NB4 (cell line): ENCODE measurements at regions not wholly inside any gene's neighbourhood (a gene's known extent, or its start where the extent isn't known, plus 50 kb on each side); places are given as distances from the start of the nearest gene placed in this dataset.

Experiments
- DNase-seq: peaks from one replicate; pipeline ENCODE4 v3.0.0; 2010; ENCODE audit warnings: low read depth
- H3K4me3 ChIP-seq: one replicate; pipeline ENCODE4 v1.5.1; 2011; ENCODE audit warnings: mild to moderate bottlenecking, low read depth, low read length, moderate library complexity
- MAX ChIP-seq: IDR thresholded peaks from 2 replicates; pipeline ENCODE4 v1.6.1; 2011; ENCODE audit warnings: low read depth, low read length
- MYC ChIP-seq: IDR thresholded peaks from 2 replicates; pipeline ENCODE4 v1.6.1; 2011; ENCODE audit warnings: low read depth, low read length
- POLR2A ChIP-seq: IDR thresholded peaks from 2 replicates; pipeline ENCODE4 v1.6.1; 2011; ENCODE audit warnings: mild to moderate bottlenecking; ENCODE audit not compliant: insufficient read length; ENCODE audit errors: extremely low read depth
- TF ChIP-seq, protein P1 (sequence below): IDR thresholded peaks from one replicate; pipeline ENCODE4 v1.5.1; 2012; ENCODE audit warnings: low read depth, low read length

DNA sequence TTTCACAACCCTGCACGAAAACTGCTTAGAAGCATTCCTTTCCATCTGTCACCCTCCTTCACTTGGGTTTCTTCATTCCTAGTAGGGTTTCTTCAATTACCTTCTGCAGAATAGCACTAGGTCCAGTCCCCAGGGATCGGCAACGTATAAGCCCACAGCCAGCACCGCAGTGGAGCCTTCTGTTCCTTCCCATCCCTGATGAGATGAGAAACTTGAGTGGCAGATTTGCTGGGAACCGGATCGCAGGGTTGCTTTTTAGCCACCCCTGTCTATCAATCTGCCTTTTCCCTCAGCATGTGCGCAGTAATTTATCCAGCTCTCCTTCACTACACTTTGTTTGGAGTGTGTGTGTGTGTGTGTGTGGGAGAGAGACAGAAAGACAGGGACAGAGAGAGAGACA lies 94.2 kb downstream of the CD8B2 start:
- TF ChIP-seq MAX: no peak
- TF ChIP-seq, protein P1, sequence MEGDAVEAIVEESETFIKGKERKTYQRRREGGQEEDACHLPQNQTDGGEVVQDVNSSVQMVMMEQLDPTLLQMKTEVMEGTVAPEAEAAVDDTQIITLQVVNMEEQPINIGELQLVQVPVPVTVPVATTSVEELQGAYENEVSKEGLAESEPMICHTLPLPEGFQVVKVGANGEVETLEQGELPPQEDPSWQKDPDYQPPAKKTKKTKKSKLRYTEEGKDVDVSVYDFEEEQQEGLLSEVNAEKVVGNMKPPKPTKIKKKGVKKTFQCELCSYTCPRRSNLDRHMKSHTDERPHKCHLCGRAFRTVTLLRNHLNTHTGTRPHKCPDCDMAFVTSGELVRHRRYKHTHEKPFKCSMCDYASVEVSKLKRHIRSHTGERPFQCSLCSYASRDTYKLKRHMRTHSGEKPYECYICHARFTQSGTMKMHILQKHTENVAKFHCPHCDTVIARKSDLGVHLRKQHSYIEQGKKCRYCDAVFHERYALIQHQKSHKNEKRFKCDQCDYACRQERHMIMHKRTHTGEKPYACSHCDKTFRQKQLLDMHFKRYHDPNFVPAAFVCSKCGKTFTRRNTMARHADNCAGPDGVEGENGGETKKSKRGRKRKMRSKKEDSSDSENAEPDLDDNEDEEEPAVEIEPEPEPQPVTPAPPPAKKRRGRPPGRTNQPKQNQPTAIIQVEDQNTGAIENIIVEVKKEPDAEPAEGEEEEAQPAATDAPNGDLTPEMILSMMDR: no peak
- no peak for TF ChIP-seq MYC
- TF ChIP-seq POLR2A: no peak
- H3K4me3 ChIP-seq: no peak overlapping the region
- DNase-seq: peak; percentile 18

DNA sequence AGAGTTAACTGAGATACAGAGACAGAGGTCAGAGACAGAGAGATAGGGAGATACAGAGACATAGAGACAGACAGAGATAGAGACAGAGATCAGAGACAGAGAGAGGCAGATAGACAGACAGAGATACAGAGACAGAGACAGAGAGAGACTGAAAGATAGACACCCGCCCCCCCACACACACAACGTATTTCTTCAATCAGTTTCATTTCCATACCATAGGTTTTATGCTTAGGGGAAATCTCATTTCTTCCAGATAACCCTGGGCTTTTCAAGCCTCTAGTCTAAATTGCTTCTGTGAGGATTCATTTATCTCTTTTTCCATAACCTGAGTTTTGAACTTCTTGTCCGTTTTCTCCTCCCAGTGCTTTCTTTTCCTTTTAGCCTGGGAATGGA lies 94.6 kb downstream of the CD8B2 start:
- TF ChIP-seq POLR2A: no peak
- no peak for TF ChIP-seq MAX
- TF ChIP-seq, protein P1: no peak
- no peak for TF ChIP-seq MYC
- DNase-seq: no peak
- H3K4me3 ChIP-seq: no peak overlapping the region

- peak; percentile 69 for DNase-seq
- TF ChIP-seq, protein P1: peak; percentile 94
- TF ChIP-seq POLR2A: no peak
- TF ChIP-seq MAX: no peak
- TF ChIP-seq MYC: no peak
- no peak overlapping the region for H3K4me3 ChIP-seq
Measured at GRCh38 chr2:106582148-106583143, 95.3 kb downstream of the CD8B2 start.

GRCh38 chr2:106584304-106584954 lies 97.3 kb downstream of the CD8B2 start:
- no peak for DNase-seq
- TF ChIP-seq MAX (no peak), MYC (no peak), POLR2A (no peak)
- TF ChIP-seq, protein P1: no peak
- no peak overlapping the region for H3K4me3 ChIP-seq

DNA sequence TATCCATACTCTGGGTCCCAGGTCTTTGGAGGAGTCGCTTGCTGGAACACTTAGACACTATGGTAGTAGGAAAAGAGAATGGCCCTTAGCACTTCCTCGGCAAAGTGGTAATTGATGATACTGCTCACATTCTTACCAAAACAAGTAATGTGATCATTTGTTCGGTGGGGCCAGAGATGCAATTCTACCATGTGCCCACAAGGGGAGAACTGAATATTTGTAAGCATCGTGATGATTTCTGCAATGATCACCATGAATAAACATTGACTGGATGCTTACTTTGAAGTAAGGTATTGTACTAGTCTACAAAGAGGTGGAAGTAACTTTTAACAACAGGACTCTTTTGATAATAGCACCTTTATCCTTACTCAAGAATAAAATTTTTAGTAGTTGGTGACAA lies 109.7 kb downstream of the CD8B2 start:
- DNase-seq: peak; percentile 20
- TF ChIP-seq, protein P1: peak; percentile 57
- TF ChIP-seq POLR2A: no peak
- no peak overlapping the region for H3K4me3 ChIP-seq
